IMR-90 (cell line): ENCODE measurements at regions not wholly inside any gene's neighbourhood (a gene's known extent, or its start where the extent isn't known, plus 50 kb on each side); places are given as distances from the start of the nearest gene placed in this dataset.

Experiments
- ATAC-seq: fragments of 200-7000 bp; cut with Tn5 transposase; 2 replicates; pipeline ENCODE4 v1.9.1; 2020; ENCODE audit warnings: low read depth, mild to moderate bottlenecking, moderate library complexity
- BruUV-seq: library from RNA; stranded (reverse); fragments of 400-500 nt; replicated peaks from 2 replicates; lab custom pipeline; 2021; lab: Mats Ljungman, UMichigan
- CTCF ChIA-PET: fragments of 300-600 bp; formaldehyde crosslinking; extraction: SDS; loops from one replicate; lab custom pipeline; 2021; ENCODE audit warnings: antibody characterized with exemption; lab: Yijun Ruan, JAX
- POLR2A ChIA-PET: fragments of 300-600 bp; sonication (Branson Sonifier 250); formaldehyde crosslinking; loops from one replicate; lab custom pipeline; 2022; ENCODE audit warnings: antibody characterized with exemption; ENCODE audit not compliant: unreplicated experiment; lab: Charles Lee
- DNase-seq: peaks from one replicate; pipeline ENCODE4 v3.0.0; 2013
- H2AFZ ChIP-seq: replicated peaks from 2 replicates; pipeline ENCODE3; 2013; ENCODE audit warnings: low read length, mild to moderate bottlenecking; ENCODE audit not compliant: poor library complexity
- H2AK5ac ChIP-seq: 2 replicates; pipeline ENCODE4 v1.6.1; 2013; ENCODE audit warnings: low read depth, low read length, inconsistent platforms
- H2AK9ac ChIP-seq: replicated peaks from 2 replicates; pipeline ENCODE3; 2013; ENCODE audit warnings: mild to moderate bottlenecking, low read depth, low read length, moderate library complexity; ENCODE audit not compliant: poor library complexity
- H2BK120ac ChIP-seq: 2 replicates; pipeline ENCODE4 v1.6.1; 2013; ENCODE audit warnings: low read depth, low read length, inconsistent platforms
- H2BK15ac ChIP-seq: 3 replicates; pipeline ENCODE4 v1.6.1; 2013; ENCODE audit warnings: low read depth, low read length, inconsistent platforms
- H2BK20ac ChIP-seq: 2 replicates; pipeline ENCODE4 v1.6.1; 2013; ENCODE audit warnings: low read depth, mild to moderate bottlenecking, inconsistent platforms, low read length, moderate library complexity
- H2BK5ac ChIP-seq: 2 replicates; pipeline ENCODE4 v1.6.1; 2013; ENCODE audit warnings: mild to moderate bottlenecking, low read depth, low read length, inconsistent platforms; ENCODE audit not compliant: poor library complexity, severe bottlenecking
- H3K14ac ChIP-seq: replicated peaks from 2 replicates; pipeline ENCODE4 v1.6.1; 2013; ENCODE audit warnings: low read depth, low read length, inconsistent platforms
- H3K18ac ChIP-seq: 2 replicates; pipeline ENCODE4 v1.6.1; 2013; ENCODE audit warnings: low read depth, low read length, control low read depth
- H3K23ac ChIP-seq: 2 replicates; pipeline ENCODE4 v1.6.1; 2013; ENCODE audit warnings: low read depth, low read length, inconsistent platforms
- H3K27ac ChIP-seq: 2 replicates; pipeline ENCODE4 v1.5.1; 2013; ENCODE audit warnings: mild to moderate bottlenecking, control low read depth, low read length; ENCODE audit not compliant: insufficient read depth
- H3K27me3 ChIP-seq: 2 replicates; pipeline ENCODE4 v1.6.1; 2013; ENCODE audit warnings: low read length; ENCODE audit not compliant: control insufficient read depth, insufficient read depth
- H3K36me3 ChIP-seq: 2 replicates; pipeline ENCODE4 v1.6.1; 2013; ENCODE audit warnings: low read length, mixed read lengths; ENCODE audit not compliant: control insufficient read depth, insufficient read depth
- H3K4ac ChIP-seq: 2 replicates; pipeline ENCODE4 v1.6.1; 2013; ENCODE audit warnings: low read depth, low read length, inconsistent platforms
- H3K4me1 ChIP-seq: 2 replicates; pipeline ENCODE4 v1.6.1; 2013; ENCODE audit warnings: low read length, mixed read lengths; ENCODE audit not compliant: control insufficient read depth, insufficient read depth
- H3K4me2 ChIP-seq: 2 replicates; pipeline ENCODE4 v1.6.1; 2013; ENCODE audit warnings: low read depth, mild to moderate bottlenecking, control low read depth, low read length, moderate library complexity
- H3K4me3 ChIP-seq: 2 replicates; pipeline ENCODE4 v1.5.1; 2013; ENCODE audit warnings: low read depth, mild to moderate bottlenecking, control low read depth, low read length, moderate library complexity; ENCODE audit not compliant: insufficient read depth
- H3K56ac ChIP-seq: 2 replicates; pipeline ENCODE4 v1.6.1; 2013; ENCODE audit warnings: low read length, inconsistent platforms; ENCODE audit not compliant: insufficient read depth; ENCODE audit errors: extremely low read depth
- H3K79me1 ChIP-seq, 2 experiments: 2 replicates each; pipeline ENCODE4 v1.6.1; 2013; ENCODE audit warnings: low read length in 2 of 2, inconsistent platforms in 1 of 2, low read depth in 1 of 2
- H3K9ac ChIP-seq: 2 replicates; pipeline ENCODE4 v1.6.1; 2013; ENCODE audit warnings: low read depth, low read length, control low read depth
- H3K9me1 ChIP-seq: 2 replicates; pipeline ENCODE4 v1.6.1; 2013; ENCODE audit warnings: low read length, inconsistent platforms; ENCODE audit not compliant: insufficient read depth
- H3K9me3 ChIP-seq: 2 replicates; pipeline ENCODE4 v1.6.1; 2013; ENCODE audit warnings: low read length; ENCODE audit not compliant: control insufficient read depth, insufficient read depth
- H4K20me1 ChIP-seq: 2 replicates; pipeline ENCODE4 v1.6.1; 2013; ENCODE audit warnings: low read length, inconsistent platforms; ENCODE audit not compliant: insufficient read depth
- H4K5ac ChIP-seq: 2 replicates; pipeline ENCODE4 v1.6.1; 2013; ENCODE audit warnings: mild to moderate bottlenecking, low read depth, low read length, control low read depth
- H4K8ac ChIP-seq, 2 experiments: 2 replicates each; pipeline ENCODE4 v1.6.1; 2013; ENCODE audit warnings: low read depth in 2 of 2, low read length in 2 of 2, control low read depth in 1 of 2, inconsistent platforms in 1 of 2
- H4K91ac ChIP-seq: 2 replicates; pipeline ENCODE4 v1.6.1; 2013; ENCODE audit warnings: low read depth, low read length, inconsistent platforms; ENCODE audit not compliant: insufficient read depth
- BHLHE40 ChIP-seq: fragments of 150-350 bp; IDR thresholded peaks from 2 replicates; pipeline ENCODE4 v1.6.1; 2016; ENCODE audit warnings: mild to moderate bottlenecking, low read depth, low read length
- CEBPB ChIP-seq: IDR thresholded peaks from 2 replicates; pipeline ENCODE4 v1.6.1; 2012; ENCODE audit warnings: low read depth, low read length, improper control_type of control experiment
- CHD1 ChIP-seq: IDR thresholded peaks from 2 replicates; pipeline ENCODE4 v1.6.1; 2012; ENCODE audit warnings: low read depth, low read length, improper control_type of control experiment
- CTCF ChIP-seq: conservative IDR thresholded peaks from 2 replicates; pipeline ENCODE4 v1.5.1; 2012; ENCODE audit warnings: mild to moderate bottlenecking, low read depth, low read length, improper control_type of control experiment
- MAFK ChIP-seq: IDR thresholded peaks from 2 replicates; pipeline ENCODE4 v1.6.1; 2012; ENCODE audit warnings: low read depth, low read length, improper control_type of control experiment
- MAZ ChIP-seq: IDR thresholded peaks from 2 replicates; pipeline ENCODE4 v1.6.1; 2012; ENCODE audit warnings: low read depth, mild to moderate bottlenecking, low read length, improper control_type of control experiment, moderate library complexity, borderline replicate concordance
- NFE2L2 ChIP-seq: fragments of 150-350 bp; IDR thresholded peaks from 2 replicates; pipeline ENCODE4 v1.6.1; 2016; ENCODE audit warnings: low read depth, mild to moderate bottlenecking, low read length
- RCOR1 ChIP-seq: IDR thresholded peaks from 2 replicates; pipeline ENCODE4 v1.6.1; 2012; ENCODE audit warnings: mild to moderate bottlenecking, low read length, improper control_type of control experiment; ENCODE audit not compliant: insufficient replicate concordance
- SMC3 ChIP-seq: fragments of 150-350 bp; IDR thresholded peaks from 2 replicates; pipeline ENCODE4 v1.6.1; 2016; ENCODE audit warnings: low read depth, mild to moderate bottlenecking, antibody characterized with exemption, low read length, moderate library complexity
- USF2 ChIP-seq: fragments of 150-350 bp; IDR thresholded peaks from 2 replicates; pipeline ENCODE4 v1.6.1; 2017; ENCODE audit warnings: mild to moderate bottlenecking, antibody characterized with exemption, low read length, low read depth
- WGBS, 2 experiments: methylation state at CpG; one replicate each; pipeline versions ENCODE4 v1.1.5 to v1.1.7; 2013; ENCODE audit warnings: missing lambda C conversion rate in 2 of 2; ENCODE audit not compliant: insufficient read length in 1 of 2; ENCODE audit errors: extremely low coverage in 2 of 2; 5-methylcytosine and 5-hydroxymethylcytosine counted together
- dilution Hi-C: fragments of 300-500 bp; cut with HindIII; formaldehyde crosslinking; loops from one replicate; pipeline ENCODE4 v1.14.3; 2018; ENCODE audit warnings: low sequenced_read_pairs; ENCODE audit not compliant: unreplicated experiment
- in situ Hi-C: fragments of 300-500 bp; cut with MboI; formaldehyde crosslinking; loops from 3 replicates; pipeline ENCODE4 v1.14.3; 2019; ENCODE audit warnings: low sequenced_read_pairs, inconsistent platforms, mixed read lengths
- intact Hi-C: fragments of 100-400 bp; cut with micrococcal nuclease; formaldehyde crosslinking; loops from 2 replicates; pipeline ENCODE4 v1.10.0; 2022

- no peak overlapping the region for H2BK15ac ChIP-seq
- H2AK9ac ChIP-seq, result no peak overlapping the region
- DNase-seq, result no peak
- H2AK5ac ChIP-seq, result no peak overlapping the region
- H3K79me1 ChIP-seq, result no peaks in the 10 kb centered on the region
- H4K8ac ChIP-seq, result no peak overlapping the region
- no peaks in the 10 kb centered on the region for H3K27me3 ChIP-seq
- H3K9ac ChIP-seq, result no peak overlapping the region
- no peaks in the 10 kb centered on the region for H3K36me3 ChIP-seq
- no TSS peak for BruUV-seq
- no peaks in the 10 kb centered on the region for H3K4me1 ChIP-seq
- no peak overlapping the region for H2BK5ac ChIP-seq
- no peak overlapping the region for H2AFZ ChIP-seq
- H3K4me2 ChIP-seq, result no peak overlapping the region
- dilution Hi-C loops, result no loop called here
- H3K4me3 ChIP-seq, result no peak overlapping the region
- no peak overlapping the region for H2BK120ac ChIP-seq
- no peak overlapping the region for H3K56ac ChIP-seq
- H3K9me1 ChIP-seq, result no peaks in the 10 kb centered on the region
- no peak overlapping the region for H4K91ac ChIP-seq
- H3K14ac ChIP-seq, result no peak overlapping the region
- no peak overlapping the region for H3K4ac ChIP-seq
- TF ChIP-seq BHLHE40, result no peak
- TF ChIP-seq CTCF, result no peak
- no peak for TF ChIP-seq RCOR1
- TF ChIP-seq USF2, result no peak
- TF ChIP-seq SMC3, result no peak
- TF ChIP-seq CHD1, result no peak
- TF ChIP-seq MAFK, result no peak
- TF ChIP-seq CEBPB, result no peak
- TF ChIP-seq NFE2L2, result no peak
- no peak for TF ChIP-seq MAZ
- CTCF ChIA-PET, result no interaction called here
- no peak overlapping the region for H3K27ac ChIP-seq
- in situ Hi-C loops, result no loop called here
- no peak overlapping the region for H4K5ac ChIP-seq
- POLR2A ChIA-PET, result no interaction called here
- intact Hi-C loops, result no loop called here
- H2BK20ac ChIP-seq, result no peak overlapping the region
- no peak overlapping the region for H3K23ac ChIP-seq
- peaks cover 2% of the 10 kb centered on the region; the same call in 1 of the 2 replicates for H3K9me3 ChIP-seq
- no peak for ATAC-seq
- no peaks in the 10 kb centered on the region for H4K20me1 ChIP-seq
- no CpG with 5 or more reads among the region's 2 CpGs for WGBS, 2 experiments
- H3K18ac ChIP-seq, result no peak overlapping the region
Observed at GRCh38 chr4:59058543-59058942, 1948.4 kb upstream of the IGFBP7 start.
